BLaER1 (cell line): ENCODE measurements at regions not wholly inside any gene's neighbourhood (a gene's known extent, or its start where the extent isn't known, plus 50 kb on each side); places are given as distances from the start of the nearest gene placed in this dataset.
"Not testable (repeated sequence)": the region's sequence is repeated elsewhere in the genome, so short reads cannot be mapped to it uniquely, and the experiment has no call there.

Experiments
- H3K27ac ChIP-seq: shearing (Covaris generic); formaldehyde crosslinking; 2 replicates; pipeline ENCODE4 v1.8.1; 2022
- H3K27me3 ChIP-seq: shearing (Covaris generic); formaldehyde crosslinking; 2 replicates; pipeline ENCODE4 v1.8.1; 2022
- H3K36me3 ChIP-seq: shearing (Covaris generic); formaldehyde crosslinking; 2 replicates; pipeline ENCODE4 v1.8.1; 2022
- H3K4me1 ChIP-seq: shearing (Covaris generic); formaldehyde crosslinking; 2 replicates; pipeline ENCODE4 v1.8.1; 2022
- H3K4me2 ChIP-seq: shearing (Covaris generic); formaldehyde crosslinking; 2 replicates; pipeline ENCODE4 v1.8.1; 2022
- H3K4me3 ChIP-seq: shearing (Covaris generic); formaldehyde crosslinking; 2 replicates; pipeline ENCODE4 v1.8.1; 2022
- H3K9ac ChIP-seq: shearing (Covaris generic); formaldehyde crosslinking; 2 replicates; pipeline ENCODE4 v1.8.1; 2022
- H3K9me3 ChIP-seq: shearing (Covaris generic); formaldehyde crosslinking; 2 replicates; pipeline ENCODE4 v1.8.1; 2022
- H4K20me1 ChIP-seq: shearing (Covaris generic); formaldehyde crosslinking; 2 replicates; pipeline ENCODE4 v1.8.1; 2022
- Cebpa-rat ChIP-seq: shearing (Covaris generic); IDR thresholded peaks from 2 replicates; pipeline ENCODE4 v1.8.1; 2022

- no peak for TF ChIP-seq Cebpa-rat
- no peak overlapping the region for H3K9ac ChIP-seq
- peaks cover 25% of the 10 kb centered on the region for H3K9me3 ChIP-seq
- H3K27ac ChIP-seq: no peak overlapping the region
- no peak overlapping the region for H3K4me3 ChIP-seq
- H3K27me3 ChIP-seq: no peaks in the 10 kb centered on the region
- H4K20me1 ChIP-seq: no peaks in the 10 kb centered on the region
- no peaks in the 10 kb centered on the region for H3K36me3 ChIP-seq
- H3K4me1 ChIP-seq: peaks cover 28% of the 10 kb centered on the region
- H3K4me2 ChIP-seq: no peak overlapping the region
Measured at GRCh38 chr3:8324747-8325146, 176.9 kb upstream of the LMCD1 start.

DNA sequence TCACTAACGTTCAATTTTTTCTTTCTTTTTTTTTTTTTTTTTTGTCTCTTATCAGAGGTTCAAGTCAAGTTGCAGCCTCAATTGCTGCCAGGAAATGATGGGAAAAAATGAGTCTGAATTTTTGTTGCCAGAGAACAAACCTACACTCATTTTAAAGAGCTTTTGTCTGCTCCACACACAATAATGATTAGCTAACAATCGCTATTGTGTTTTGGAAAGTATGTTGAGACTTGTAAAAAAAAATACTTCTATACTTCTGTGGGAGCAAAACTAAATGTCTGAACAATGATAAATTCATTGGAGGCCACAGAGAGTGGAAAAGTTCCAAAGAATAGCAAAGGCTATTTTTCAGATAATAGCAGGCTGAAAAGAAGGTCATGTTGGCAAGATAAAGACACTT lies 176.3 kb upstream of the LMCD1 start:
- H3K4me1 ChIP-seq: peaks cover 34% of the 10 kb centered on the region
- no peak for TF ChIP-seq Cebpa-rat
- no peaks in the 10 kb centered on the region for H3K27me3 ChIP-seq
- no peak overlapping the region for H3K9ac ChIP-seq
- H3K36me3 ChIP-seq: no peaks in the 10 kb centered on the region
- no peak overlapping the region for H3K27ac ChIP-seq
- H3K4me2 ChIP-seq: no peak overlapping the region
- H3K9me3 ChIP-seq: peaks cover 25% of the 10 kb centered on the region
- no peak overlapping the region for H3K4me3 ChIP-seq
- no peaks in the 10 kb centered on the region for H4K20me1 ChIP-seq

GRCh38 chr3:8325833-8326232 lies 175.8 kb upstream of the LMCD1 start:
- H3K9me3 ChIP-seq: peaks cover 25% of the 10 kb centered on the region
- not testable (repeated sequence) for H3K9ac ChIP-seq, H3K4me2 ChIP-seq, H4K20me1 ChIP-seq, H3K36me3 ChIP-seq, H3K4me3 ChIP-seq, H3K27me3 ChIP-seq, H3K27ac ChIP-seq
- peaks cover 34% of the 10 kb centered on the region for H3K4me1 ChIP-seq

DNA sequence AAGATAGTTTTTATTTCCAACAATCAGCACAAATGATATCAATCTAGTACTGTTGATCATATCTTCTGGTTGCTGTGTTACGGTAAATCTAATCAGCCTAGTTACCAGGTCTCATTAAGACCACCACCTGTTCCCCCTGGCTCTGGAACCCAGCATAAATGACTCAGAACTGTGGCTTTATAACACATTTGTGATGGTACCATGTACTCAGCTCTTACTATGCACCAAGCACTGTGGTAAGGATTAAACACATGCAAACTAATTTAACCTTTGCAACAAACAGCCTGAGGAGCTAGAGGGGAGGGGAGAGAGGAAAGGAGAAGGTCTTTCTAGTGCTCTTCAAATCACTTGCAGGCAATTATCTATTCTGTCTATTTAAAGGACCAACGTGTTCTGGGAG lies 173.9 kb upstream of the LMCD1 start:
- Histone ChIP-seq H3K4me3 (no peak overlapping the region), H3K4me1 (peaks cover 34% of the 10 kb centered on the region), H3K9me3 (peaks cover 28% of the 10 kb centered on the region), H3K9ac (no peak overlapping the region), H3K27me3 (no peaks in the 10 kb centered on the region), H4K20me1 (no peaks in the 10 kb centered on the region), H3K4me2 (peak overlapping the region; percentile 80), H3K27ac (no peak overlapping the region), H3K36me3 (no peaks in the 10 kb centered on the region)
- TF ChIP-seq Cebpa-rat: no peak

DNA sequence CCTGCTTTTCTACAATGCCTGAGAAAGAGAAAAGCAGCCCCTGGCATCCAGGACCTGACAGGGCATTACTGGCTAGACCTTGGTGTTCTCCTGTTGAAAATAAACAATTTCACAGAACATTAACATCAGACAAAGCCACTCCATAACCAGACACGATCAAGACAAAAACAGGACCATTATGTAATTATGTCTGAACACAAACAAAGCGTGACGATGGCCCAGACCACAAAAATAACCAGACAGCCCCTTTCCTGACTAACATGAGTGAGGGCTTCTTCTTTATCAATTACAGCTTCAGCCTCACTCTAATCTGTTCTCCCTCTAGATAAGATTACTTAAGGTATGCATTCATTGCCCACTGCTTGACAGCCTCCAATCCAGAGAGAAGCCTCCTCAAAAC lies 172.7 kb upstream of the LMCD1 start:
- Histone ChIP-seq H3K27me3 (no peaks in the 10 kb centered on the region), H3K9ac (peak overlapping the region; percentile 51), H3K4me3 (0 out of 2 replicates have a peak overlapping the region, but pooled peaks have one; percentile 8), H3K9me3 (peaks cover 31% of the 10 kb centered on the region), H4K20me1 (no peaks in the 10 kb centered on the region), H3K27ac (peak overlapping the region; percentile 68), H3K4me1 (peaks cover 34% of the 10 kb centered on the region), H3K4me2 (peak overlapping the region; percentile 80), H3K36me3 (no peaks in the 10 kb centered on the region)
- no peak for TF ChIP-seq Cebpa-rat

DNA sequence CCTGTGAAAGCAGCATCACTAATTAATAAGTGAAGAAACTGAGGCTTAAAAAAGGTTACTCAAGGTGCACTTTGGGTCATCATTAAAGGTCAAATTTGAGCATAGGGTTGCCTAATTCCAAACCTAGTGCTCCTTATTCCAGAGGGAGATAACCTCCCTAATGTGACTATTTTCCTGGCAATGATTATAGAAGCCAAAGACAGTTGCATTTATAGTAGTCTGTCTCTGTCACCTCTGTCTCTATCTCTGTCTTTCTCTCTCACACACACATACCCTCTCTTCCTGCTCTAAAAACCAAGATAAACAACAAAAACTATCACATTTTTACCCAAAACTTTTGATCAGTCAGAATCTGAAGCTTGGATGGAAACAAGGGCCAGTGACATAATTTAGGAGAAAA lies 172.0 kb upstream of the LMCD1 start:
- peak overlapping the region; percentile 51 for H3K9ac ChIP-seq
- H3K27me3 ChIP-seq: no peaks in the 10 kb centered on the region
- peak overlapping the region; percentile 68 for H3K27ac ChIP-seq
- H4K20me1 ChIP-seq: no peaks in the 10 kb centered on the region
- H3K9me3 ChIP-seq: peaks cover 27% of the 10 kb centered on the region
- TF ChIP-seq Cebpa-rat: no peak
- peaks cover 34% of the 10 kb centered on the region for H3K4me1 ChIP-seq
- H3K36me3 ChIP-seq: no peaks in the 10 kb centered on the region
- peak overlapping the region; percentile 80 for H3K4me2 ChIP-seq
- H3K4me3 ChIP-seq: 0 out of 2 replicates have a peak overlapping the region, but pooled peaks have one; percentile 8

DNA sequence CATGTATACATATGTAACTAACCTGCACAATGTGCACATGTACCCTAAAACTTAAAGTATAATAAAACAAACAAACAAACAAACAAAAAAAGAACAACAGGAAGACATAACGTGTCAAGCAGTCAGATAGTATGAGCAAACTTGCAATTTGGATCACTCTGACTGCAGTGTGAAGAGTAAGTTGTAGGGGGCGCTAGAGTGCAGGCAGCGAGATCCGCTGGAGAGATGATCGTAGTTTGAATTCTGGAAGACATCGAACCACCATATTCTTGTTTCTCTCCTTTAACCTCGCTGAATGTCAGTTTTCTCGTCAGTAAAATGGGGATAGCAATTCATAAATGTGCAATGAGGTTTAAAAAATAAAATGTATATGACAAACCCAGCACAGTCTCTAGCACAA lies 165.2 kb upstream of the LMCD1 start:
- Histone ChIP-seq H4K20me1 (no peaks in the 10 kb centered on the region), H3K36me3 (no peaks in the 10 kb centered on the region), H3K4me3 (no peak overlapping the region), H3K4me2 (no peak overlapping the region), H3K9ac (no peak overlapping the region), H3K27ac (no peak overlapping the region), H3K9me3 (peaks cover 10% of the 10 kb centered on the region; the same call in 1 of the 2 replicates), H3K27me3 (no peaks in the 10 kb centered on the region), H3K4me1 (no peaks in the 10 kb centered on the region)
- no peak for TF ChIP-seq Cebpa-rat

DNA sequence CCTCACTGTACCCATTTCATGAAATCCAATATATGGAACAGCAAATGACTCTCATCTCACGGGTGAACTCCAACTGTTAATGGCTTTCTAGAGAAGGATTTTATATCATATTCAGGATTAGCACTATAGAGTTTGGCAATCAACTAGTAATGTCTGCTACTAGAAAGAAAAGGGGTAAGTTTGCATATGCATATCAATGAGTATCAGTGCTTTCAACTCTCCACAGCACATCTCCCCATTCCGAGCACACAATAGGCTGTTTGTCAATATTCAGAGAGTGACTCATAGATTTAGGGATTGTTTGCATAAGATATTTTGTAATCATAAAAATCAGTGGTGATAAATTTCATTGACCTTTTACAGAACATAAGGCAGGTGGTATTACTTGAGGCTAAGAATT lies 163.2 kb upstream of the LMCD1 start:
- H3K36me3 ChIP-seq: no peaks in the 10 kb centered on the region
- no peak overlapping the region for H3K9ac ChIP-seq
- H3K27ac ChIP-seq: no peak overlapping the region
- H3K9me3 ChIP-seq: no peaks in the 10 kb centered on the region; the same call in 1 of the 2 replicates
- no peak overlapping the region for H3K4me3 ChIP-seq
- H3K4me1 ChIP-seq: no peaks in the 10 kb centered on the region
- no peaks in the 10 kb centered on the region for H4K20me1 ChIP-seq
- no peaks in the 10 kb centered on the region for H3K27me3 ChIP-seq
- H3K4me2 ChIP-seq: no peak overlapping the region
- no peak for TF ChIP-seq Cebpa-rat

- Histone ChIP-seq H3K9me3 (peaks cover 18% of the 10 kb centered on the region), H3K27me3 (no peaks in the 10 kb centered on the region), H3K27ac (no peak overlapping the region), H3K9ac (no peak overlapping the region), H4K20me1 (no peaks in the 10 kb centered on the region), H3K4me3 (no peak overlapping the region), H3K4me2 (no peak overlapping the region), H3K4me1 (no peaks in the 10 kb centered on the region), H3K36me3 (no peaks in the 10 kb centered on the region)
- TF ChIP-seq Cebpa-rat: no peak
Measured at GRCh38 chr3:8341821-8342247, 159.8 kb upstream of the LMCD1 start.

- Histone ChIP-seq H3K27me3 (no peaks in the 10 kb centered on the region), H3K9me3 (peaks cover 21% of the 10 kb centered on the region), H3K27ac (no peak overlapping the region), H4K20me1 (no peaks in the 10 kb centered on the region), H3K4me1 (no peaks in the 10 kb centered on the region), H3K4me2 (no peak overlapping the region), H3K4me3 (no peak overlapping the region), H3K36me3 (no peaks in the 10 kb centered on the region), H3K9ac (no peak overlapping the region)
- TF ChIP-seq Cebpa-rat: no peak
Measured at GRCh38 chr3:8343058-8343457, 158.6 kb upstream of the LMCD1 start.

DNA sequence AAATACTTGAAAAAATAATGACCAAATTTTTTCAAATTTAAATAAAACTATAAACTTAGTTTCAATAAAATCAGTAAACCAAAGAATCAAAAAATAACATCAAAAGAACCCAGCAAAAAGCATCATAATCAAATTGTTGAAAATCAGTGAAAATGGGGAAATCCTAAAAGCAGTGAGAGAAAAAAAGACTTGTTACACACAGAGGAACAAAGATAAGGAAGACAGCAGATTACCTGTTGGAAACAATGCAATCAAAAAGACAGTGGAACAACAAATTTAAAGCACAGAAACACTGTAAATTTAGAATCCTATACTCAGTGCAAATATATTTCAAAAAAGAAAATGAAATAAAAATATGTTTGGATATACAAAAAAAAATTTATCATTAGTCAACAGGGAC lies 156.2 kb upstream of the LMCD1 start:
- Histone ChIP-seq H4K20me1 (no peaks in the 10 kb centered on the region), H3K27me3 (no peaks in the 10 kb centered on the region), H3K27ac (no peak overlapping the region), H3K9me3 (peaks cover 42% of the 10 kb centered on the region), H3K9ac (no peak overlapping the region), H3K4me2 (no peak overlapping the region), H3K4me1 (no peaks in the 10 kb centered on the region), H3K4me3 (no peak overlapping the region), H3K36me3 (0 out of 2 replicates have a peak, but pooled peaks cover 9% of the 10 kb centered on the region)
- no peak for TF ChIP-seq Cebpa-rat
